AG04449 (cell line): ENCODE measurements at regions not wholly inside any gene's neighbourhood (a gene's known extent, or its start where the extent isn't known, plus 50 kb on each side); places are given as distances from the start of the nearest gene placed in this dataset.
"Not testable (repeated sequence)": the region's sequence is repeated elsewhere in the genome, so short reads cannot be mapped to it uniquely, and the experiment has no call there.

Experiments
- CTCF ChIA-PET: fragments of 350-600 bp; formaldehyde crosslinking; extraction: SDS; loops from one replicate; lab custom pipeline; 2021; ENCODE audit warnings: antibody characterized with exemption; lab: Yijun Ruan, JAX
- POLR2A ChIA-PET: fragments of 400-600, 350-600 bp; formaldehyde crosslinking; extraction: SDS; loops from one replicate; lab custom pipeline; 2020; ENCODE audit warnings: antibody characterized with exemption, inconsistent platforms; lab: Yijun Ruan, JAX
- DNase-seq: peaks from one replicate; pipeline ENCODE4 v3.0.0-alpha.2; 2010; ENCODE audit warnings: low read depth, low spot score
- H3K4me3 ChIP-seq: 2 replicates; pipeline ENCODE4 v1.5.1; 2011; ENCODE audit warnings: low read depth, mild to moderate bottlenecking, control low read depth, low read length
- TF ChIP-seq, protein P1 (sequence below): IDR thresholded peaks from one replicate; pipeline ENCODE4 v1.5.1; 2011; ENCODE audit warnings: mild to moderate bottlenecking, moderate library complexity, low read length, control low read depth, inconsistent platforms; ENCODE audit not compliant: insufficient read depth; ENCODE audit errors: missing control alignments

DNA sequence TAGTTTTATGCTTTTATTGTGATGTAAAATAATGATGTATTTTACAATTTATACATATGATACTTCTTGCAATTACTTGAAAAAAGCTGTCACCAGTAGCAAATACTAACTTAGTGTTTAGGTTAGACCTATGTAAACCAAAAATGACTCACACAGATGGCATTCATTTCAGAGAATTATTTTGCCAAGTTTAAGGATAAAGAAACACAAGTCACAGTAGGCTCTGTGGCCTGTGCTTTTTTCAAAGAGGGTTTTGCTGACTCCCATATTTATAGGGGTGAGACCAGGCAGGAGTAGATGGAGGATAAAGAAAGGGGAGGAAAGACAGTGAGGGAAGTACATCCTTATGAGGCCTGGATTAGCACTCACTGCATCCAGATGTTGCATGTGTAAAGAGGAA lies 356.6 kb upstream of the NPAP1 start:
- TF ChIP-seq, protein P1, sequence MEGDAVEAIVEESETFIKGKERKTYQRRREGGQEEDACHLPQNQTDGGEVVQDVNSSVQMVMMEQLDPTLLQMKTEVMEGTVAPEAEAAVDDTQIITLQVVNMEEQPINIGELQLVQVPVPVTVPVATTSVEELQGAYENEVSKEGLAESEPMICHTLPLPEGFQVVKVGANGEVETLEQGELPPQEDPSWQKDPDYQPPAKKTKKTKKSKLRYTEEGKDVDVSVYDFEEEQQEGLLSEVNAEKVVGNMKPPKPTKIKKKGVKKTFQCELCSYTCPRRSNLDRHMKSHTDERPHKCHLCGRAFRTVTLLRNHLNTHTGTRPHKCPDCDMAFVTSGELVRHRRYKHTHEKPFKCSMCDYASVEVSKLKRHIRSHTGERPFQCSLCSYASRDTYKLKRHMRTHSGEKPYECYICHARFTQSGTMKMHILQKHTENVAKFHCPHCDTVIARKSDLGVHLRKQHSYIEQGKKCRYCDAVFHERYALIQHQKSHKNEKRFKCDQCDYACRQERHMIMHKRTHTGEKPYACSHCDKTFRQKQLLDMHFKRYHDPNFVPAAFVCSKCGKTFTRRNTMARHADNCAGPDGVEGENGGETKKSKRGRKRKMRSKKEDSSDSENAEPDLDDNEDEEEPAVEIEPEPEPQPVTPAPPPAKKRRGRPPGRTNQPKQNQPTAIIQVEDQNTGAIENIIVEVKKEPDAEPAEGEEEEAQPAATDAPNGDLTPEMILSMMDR, result no peak
- CTCF ChIA-PET, result no interaction called here
- POLR2A ChIA-PET, result no interaction called here
- no peak for DNase-seq
- no peak overlapping the region for H3K4me3 ChIP-seq

DNA sequence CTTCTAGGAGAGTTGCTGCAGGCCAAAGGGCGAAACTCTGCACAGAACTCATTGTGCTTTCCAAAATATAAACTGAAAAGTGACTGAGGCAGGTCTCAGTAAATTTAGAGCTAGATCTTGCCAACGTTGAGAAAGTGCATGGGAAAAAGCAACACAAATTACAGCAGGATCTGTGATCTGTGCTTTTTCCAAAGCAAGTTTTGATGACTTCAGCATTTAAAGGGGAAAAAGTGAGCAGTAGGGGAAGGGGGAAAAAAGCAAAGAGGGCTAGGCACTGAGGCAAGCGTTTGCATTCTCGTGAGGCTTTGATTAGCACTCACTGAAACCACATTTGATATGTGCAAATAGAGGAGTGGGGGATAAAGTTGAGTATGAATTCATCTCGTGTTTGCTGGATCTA lies 351.5 kb upstream of the NPAP1 start:
- CTCF ChIA-PET, H3K4me3 ChIP-seq, DNase-seq, POLR2A ChIA-PET: not testable (repeated sequence)

DNA sequence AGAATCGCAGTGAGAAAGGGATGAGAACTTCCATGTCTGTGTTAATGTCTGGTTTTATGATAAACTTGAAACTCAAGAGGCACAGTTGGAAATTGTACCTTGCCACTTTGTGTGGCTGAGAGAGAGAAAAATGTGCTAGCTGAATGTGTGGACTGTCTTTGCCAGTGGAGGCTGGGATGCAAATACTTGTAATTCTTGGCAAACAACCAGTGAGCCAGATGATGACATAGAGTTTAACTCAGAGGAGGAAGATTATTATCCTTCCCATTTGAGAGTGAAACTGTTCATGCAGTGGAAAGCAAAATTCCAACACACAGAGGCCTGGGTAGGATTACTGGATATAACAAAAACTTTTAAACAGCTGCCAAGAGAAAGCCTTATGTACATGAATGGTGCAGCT lies 349.1 kb upstream of the NPAP1 start:
- H3K4me3 ChIP-seq, CTCF ChIA-PET, POLR2A ChIA-PET, DNase-seq: not testable (repeated sequence)

DNA sequence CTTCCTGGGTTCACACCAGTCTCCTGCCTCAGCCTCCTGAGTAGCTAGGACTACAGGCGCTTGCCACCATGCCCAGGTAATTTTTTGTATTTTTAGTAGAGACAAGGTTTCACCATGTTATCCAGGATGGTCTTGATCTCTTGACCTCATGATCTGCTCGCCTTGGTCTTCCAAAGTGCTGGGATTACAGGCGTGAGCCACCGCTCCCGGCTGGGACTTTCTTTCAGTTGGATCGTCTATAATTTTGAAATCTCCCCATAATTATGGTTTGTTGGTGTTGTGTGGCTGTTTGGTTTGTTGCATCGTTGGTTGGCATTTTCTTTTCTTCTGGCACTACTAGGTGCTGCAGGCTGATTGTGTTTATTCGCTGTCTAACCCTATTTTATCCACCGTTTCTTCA lies 343.6 kb upstream of the NPAP1 start:
- POLR2A ChIA-PET, CTCF ChIA-PET, DNase-seq, H3K4me3 ChIP-seq: not testable (repeated sequence)

DNA sequence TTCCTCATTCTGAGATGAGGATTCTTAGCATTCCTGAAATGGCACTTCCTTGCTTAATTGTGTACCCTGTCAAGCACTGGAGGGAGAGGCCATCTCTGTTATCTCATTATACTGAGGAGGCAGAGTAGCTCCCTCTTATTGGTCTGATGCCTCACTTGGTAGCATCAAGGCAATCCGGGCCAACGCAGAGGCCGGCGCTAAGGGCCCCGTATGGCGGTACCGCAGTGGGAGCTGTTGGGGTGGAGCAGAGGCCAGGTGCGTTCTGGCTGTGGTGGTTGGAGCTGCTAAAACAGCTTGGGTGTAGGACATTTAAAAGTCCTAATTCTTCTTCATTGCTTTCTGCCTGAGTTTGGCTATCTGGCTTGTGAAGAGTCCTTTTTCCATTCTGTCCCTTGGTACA lies 333.7 kb upstream of the NPAP1 start:
- POLR2A ChIA-PET, CTCF ChIA-PET, H3K4me3 ChIP-seq, DNase-seq: not testable (repeated sequence)

DNA sequence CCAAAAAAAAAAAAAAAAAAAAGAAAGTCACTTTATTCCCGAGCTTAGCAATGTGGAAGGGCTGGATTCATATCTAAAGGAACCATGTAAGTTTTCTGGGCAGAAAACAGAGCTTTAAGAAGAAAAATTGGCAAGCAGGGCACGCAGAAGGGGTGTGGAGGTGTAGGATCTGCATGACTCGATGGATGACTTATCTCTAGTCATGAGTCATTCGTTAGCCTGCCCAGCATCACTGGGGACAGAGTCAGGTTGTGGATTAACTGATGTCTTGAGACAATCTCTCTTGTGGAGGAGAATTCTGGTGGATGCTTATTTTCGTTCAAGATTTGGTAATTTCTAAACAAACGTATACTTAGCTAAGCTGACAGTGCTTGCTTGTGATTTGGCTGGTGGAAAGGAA lies 322.8 kb upstream of the NPAP1 start:
- H3K4me3 ChIP-seq, POLR2A ChIA-PET, DNase-seq, CTCF ChIA-PET: not testable (repeated sequence)

DNA sequence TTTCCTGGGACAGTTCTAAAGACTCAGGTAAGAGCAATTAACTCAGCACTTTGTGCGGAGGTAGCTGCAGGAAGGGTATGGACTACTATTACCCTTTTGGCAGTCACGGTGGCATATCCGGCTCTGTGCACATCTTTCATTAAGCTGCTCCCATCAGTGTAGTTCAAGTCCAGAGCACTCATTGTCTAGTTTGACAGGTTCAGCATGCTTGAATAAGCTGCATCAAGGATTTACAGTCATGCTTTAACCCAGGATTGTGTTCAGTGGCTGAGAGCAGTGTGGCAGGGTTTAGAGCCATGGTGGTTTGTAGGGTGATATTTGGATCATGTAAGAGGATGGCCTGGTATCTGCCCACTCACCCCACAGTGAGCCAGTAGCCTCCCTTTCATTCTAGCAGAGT lies 294.5 kb upstream of the NPAP1 start:
- POLR2A ChIA-PET, CTCF ChIA-PET, DNase-seq: not testable (repeated sequence)

DNA sequence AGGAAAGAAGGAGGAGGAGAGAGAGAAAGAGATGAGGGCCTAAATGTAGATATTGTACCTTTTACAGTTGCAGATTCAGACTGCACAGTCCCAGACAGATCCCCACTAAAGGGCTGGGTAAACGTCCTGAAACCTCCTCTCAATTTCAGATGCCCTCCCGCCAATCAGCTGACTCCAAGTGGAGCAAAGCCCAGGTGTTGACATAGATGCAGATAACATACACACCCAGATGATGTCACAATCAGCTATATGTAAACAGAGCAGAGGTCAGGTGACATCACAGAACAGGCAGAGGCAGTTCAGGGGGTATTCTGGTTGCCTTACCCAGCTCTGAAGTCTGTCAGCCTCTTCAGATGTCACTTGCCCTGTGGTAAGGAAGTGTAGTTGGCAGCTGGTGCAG lies 290.3 kb upstream of the NPAP1 start:
- POLR2A ChIA-PET, DNase-seq, H3K4me3 ChIP-seq, CTCF ChIA-PET: not testable (repeated sequence)

More for the DNA sequence above, 294.5 kb upstream of the NPAP1 start:
- not testable (repeated sequence) for H3K4me3 ChIP-seq

DNA sequence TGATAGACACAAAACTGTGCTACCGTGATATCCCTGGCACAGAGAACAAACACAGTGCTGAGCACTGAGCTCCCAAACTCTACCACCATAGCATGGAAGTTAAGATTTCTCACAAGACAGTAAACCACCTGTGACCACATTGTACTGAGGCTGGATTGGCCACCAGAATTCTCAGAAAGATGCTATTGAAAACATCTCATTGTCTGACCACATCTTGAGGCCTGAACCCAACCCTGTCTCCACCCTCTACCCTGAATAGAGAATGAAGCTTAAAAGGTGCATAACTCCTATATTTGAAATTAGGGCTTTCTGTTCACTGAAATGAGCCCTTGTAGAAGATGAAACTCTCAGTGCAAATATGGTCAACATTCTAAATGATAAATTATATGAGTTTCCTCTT lies 281.3 kb upstream of the NPAP1 start:
- ChIA-PET CTCF (no interaction called here), POLR2A (no interaction called here)
- no peak overlapping the region for H3K4me3 ChIP-seq
- TF ChIP-seq, protein P1, result no peak
- DNase-seq, result no peak

DNA sequence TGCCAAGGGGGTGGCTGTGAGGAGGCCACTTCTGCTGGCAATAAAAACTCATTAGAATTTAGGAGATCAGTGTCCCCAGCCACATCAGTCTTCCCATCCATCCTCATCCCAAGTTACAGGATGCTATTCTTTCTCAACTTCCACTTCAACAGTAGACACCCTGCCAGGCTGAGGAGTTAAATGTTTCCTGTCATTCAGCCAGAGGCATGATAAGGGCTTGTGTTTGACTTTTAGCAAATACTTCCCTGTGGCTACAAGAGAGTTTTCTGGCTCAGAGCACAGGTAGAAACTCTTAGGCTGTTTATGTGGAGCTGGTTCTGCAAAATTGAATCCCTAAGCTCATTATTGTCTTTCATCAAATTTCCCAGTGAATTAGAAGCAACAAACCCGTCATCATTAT lies 262.9 kb upstream of the NPAP1 start:
- CTCF ChIA-PET, POLR2A ChIA-PET, DNase-seq, H3K4me3 ChIP-seq: not testable (repeated sequence)

DNA sequence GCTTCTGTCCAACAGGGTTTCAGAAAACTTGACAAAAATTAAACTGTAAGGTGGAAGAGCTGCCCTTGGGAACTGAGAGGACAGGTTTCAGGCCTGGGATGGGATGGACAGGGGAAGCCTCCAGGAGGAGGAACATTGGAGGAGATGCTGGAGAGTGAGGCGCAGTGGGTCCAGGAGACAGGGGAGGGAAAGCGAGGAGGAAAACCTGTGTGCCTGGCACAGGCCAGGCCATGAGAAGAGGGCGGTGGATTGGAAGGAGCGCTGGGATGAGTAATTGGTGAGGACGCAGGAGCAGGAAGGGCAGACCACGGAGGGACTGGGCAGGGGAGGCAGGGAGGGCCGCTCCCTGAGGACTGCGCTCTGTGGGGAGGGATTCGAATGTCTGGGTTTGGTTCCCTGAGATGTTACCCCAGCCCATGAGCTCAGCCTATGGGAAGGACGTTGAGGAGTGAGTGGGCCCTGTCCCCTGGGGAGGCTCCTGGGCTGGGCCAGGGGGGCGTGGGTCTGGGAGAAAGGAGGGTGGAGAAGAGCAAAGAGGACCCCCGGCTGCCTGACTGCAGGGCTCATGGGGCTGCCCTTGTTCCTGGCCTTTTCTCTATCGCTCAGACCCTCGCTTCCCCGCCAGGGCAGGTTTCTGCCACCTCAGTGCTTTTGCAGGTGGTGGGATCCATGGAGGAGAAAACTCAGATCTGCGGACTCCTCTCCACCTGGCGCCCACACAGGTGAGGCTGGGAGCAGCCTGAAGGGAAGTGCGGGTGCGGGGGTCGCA lies 249.1 kb upstream of the NPAP1 start:
- CTCF ChIA-PET, POLR2A ChIA-PET, DNase-seq, H3K4me3 ChIP-seq: not testable (repeated sequence)

DNA sequence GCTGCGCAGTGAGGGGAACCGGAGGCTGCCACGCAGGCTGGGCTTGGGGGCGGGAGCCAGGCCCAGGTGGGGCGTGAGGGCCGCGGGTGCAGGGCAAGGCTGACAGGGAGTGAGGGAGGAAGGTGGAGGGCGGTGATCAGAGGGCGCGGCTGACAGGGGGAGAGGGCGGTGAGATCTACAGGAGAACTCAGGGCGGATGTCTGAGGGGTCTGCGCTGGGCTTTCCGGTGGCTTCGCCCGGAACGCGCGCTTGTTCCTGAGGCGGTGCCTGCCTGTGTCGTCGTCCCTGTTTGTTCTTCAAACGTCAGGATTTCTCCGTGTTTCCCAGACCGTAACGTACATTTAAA lies 248.5 kb upstream of the NPAP1 start:
- POLR2A ChIA-PET, CTCF ChIA-PET, H3K4me3 ChIP-seq, DNase-seq: not testable (repeated sequence)

DNA sequence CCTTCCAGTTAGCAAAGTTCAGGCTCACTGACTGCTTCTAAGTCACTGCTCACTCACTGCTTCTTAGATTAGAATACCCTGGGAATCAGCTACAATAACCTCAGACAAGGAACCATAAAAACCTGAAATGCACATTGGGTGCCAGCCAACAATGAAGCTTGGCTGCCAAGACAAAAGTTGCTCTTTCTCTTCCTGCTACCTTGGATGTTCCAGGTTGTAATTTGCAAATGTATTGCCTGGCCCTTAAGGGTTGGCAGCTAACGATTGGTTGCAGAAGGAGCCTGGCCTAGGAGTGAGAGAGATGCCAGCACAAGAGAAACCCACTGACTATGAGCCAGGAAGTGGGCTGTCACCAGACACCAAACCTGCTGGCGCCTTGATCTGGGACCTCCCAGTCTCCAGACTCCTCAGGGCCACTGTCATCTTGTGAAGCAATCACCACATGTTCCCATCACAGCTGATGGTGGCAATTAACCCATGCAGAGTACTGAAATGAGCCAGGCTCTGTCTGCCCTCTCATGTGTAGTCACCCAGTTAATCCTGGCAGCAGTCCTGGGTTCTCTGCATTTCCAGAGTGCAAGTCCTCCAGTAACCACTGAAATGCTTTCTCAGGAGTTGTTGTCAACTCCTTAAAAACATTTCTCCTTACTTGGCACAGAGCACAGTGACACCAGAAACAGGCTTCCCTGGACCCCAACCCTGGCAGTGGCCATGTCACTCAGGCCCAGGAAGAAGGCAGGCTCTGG lies 240.3 kb upstream of the NPAP1 start:
- DNase-seq, H3K4me3 ChIP-seq, POLR2A ChIA-PET, CTCF ChIA-PET: not testable (repeated sequence)

DNA sequence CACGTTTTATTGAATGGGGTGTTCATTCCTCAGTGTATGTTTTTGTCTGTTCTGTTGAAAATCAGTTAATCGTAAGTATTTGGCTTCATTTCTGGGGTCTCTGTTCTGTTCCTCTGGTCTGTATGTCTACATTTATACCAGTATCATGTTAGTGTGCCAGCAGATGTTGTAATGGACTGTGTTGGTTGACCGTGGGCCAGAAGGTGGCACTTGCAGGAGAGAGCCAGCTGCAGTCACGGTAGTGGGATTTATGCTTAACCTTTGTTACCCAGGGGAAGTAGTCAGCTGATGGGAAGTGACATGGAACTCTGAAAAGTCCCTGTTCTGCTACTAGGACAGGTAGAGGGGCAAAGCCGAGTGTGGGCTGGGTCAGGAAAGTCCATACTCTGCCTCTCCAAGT lies 238.3 kb upstream of the NPAP1 start:
- POLR2A ChIA-PET, DNase-seq, CTCF ChIA-PET: not testable (repeated sequence)

DNA sequence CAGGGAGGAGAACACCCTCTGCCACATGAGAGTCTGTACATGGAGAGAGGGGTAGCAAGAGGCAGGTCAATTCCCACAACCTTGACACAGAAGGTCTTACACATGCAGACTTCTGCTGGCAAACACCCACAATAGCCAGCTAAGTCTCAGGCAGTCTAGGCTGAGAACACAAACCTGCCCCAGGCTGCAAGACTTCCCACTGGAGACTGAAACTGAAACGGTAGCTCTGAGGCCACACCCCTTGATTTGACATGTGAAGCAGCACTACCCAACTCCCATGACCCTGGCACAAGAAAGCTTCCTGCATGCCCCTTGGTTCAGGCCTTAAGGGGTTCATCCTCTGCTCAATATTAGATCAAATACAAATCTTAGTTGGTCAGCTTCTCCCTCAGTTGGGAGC lies 237.8 kb upstream of the NPAP1 start:
- CTCF ChIA-PET, DNase-seq, H3K4me3 ChIP-seq, POLR2A ChIA-PET: not testable (repeated sequence)

More for the DNA sequence above, 238.3 kb upstream of the NPAP1 start:
- H3K4me3 ChIP-seq, result not testable (repeated sequence)
